Stimulated activated memory B cell treated with anti-CD40 and anti-IgM and Interleukin-4, amounts not matched to agents 10 μg/mL and 1 μg/mL and 100 μg/mL, for 72 hours (primary cell): ENCODE measurements at regions not wholly inside any gene's neighbourhood (a gene's known extent, or its start where the extent isn't known, plus 50 kb on each side); places are given as distances from the start of the nearest gene placed in this dataset.

Experiments
- ATAC-seq: fragments of 150-1000 bp; cut with Tn5 transposase; 2 replicates; pipeline ENCODE4 v1.10.0; 2021
- H3K27ac Mint-ChIP-seq: one replicate; pipeline ENCODE4 v1.8.0; 2022; ENCODE audit warnings: mild to moderate bottlenecking, mixed read lengths
- H3K27me3 Mint-ChIP-seq: one replicate; pipeline ENCODE4 v1.8.0; 2022; ENCODE audit warnings: mixed read lengths
- H3K36me3 Mint-ChIP-seq: one replicate; pipeline ENCODE4 v1.8.0; 2022; ENCODE audit warnings: mixed read lengths
- H3K4me1 Mint-ChIP-seq: one replicate; pipeline ENCODE4 v1.8.0; 2022; ENCODE audit warnings: mixed read lengths
- H3K4me3 Mint-ChIP-seq: one replicate; pipeline ENCODE4 v1.8.0; 2022; ENCODE audit warnings: mild to moderate bottlenecking, moderate library complexity, mixed read lengths
- H3K9me3 Mint-ChIP-seq: one replicate; pipeline ENCODE4 v1.8.0; 2022; ENCODE audit warnings: mixed read lengths

DNA sequence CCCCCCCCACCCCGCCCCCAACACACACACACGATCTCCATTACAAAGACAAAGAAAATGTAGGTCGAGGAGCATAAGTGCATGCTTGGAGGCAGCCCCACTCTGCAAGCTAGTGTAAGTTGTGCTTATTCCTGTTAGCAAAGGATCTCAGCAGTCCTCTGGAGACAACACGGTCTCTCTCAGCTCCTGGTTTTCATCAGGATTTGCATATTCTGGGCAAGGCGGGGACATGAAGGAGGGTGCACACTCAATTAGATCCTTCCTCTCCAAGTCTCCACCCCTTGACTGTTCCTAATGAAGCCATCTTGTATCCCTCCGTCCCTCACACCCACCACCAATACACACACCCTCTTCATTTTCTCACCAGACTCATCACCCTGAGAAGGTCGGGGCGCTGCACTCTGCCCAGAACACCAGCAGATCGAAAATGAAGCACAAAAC lies 63.8 kb downstream of the MRPL46 start:
- Mint-ChIP-seq H3K27me3 (peaks cover 19% of the 10 kb centered on the region), H3K36me3 (no peaks in the 10 kb centered on the region), H3K27ac (no peak overlapping the region), H3K4me1 (peaks cover 24% of the 10 kb centered on the region), H3K4me3 (no peak overlapping the region), H3K9me3 (no peaks in the 10 kb centered on the region)
- no peak for ATAC-seq

DNA sequence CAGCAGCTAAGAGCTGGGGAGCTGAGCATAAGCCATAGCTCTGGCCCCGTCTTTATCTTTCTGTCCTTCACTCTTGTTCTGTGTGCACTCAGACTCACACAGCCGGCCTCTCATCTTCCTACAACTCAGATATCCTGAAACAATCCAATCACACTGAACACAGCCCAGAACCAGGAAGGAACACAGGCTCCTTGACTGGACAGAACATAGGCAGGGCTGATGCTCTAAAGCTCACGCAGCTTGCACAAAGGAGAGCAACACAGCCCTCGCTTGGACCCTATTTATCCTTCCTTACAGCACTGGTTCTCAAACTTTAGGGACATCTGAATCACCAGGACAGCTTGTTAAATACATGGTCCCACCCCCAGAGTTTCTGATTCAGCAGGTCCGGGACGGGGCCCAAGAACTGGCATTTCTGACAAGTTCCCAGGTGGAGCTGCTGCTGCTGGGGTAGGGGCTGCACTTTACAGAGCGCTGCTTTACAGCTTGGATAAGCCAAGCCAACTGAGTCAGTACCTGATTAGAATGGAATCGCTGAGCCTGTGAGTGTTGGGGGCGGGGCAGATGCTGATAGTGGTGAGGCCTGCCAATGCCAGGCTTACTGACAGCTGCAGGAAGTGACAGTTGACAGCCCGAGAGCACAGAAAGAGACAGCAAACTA lies 65.1 kb downstream of the MRPL46 start:
- Mint-ChIP-seq H3K27me3 (peaks cover 19% of the 10 kb centered on the region), H3K9me3 (no peaks in the 10 kb centered on the region), H3K4me3 (no peak overlapping the region), H3K4me1 (peaks cover 24% of the 10 kb centered on the region), H3K36me3 (no peaks in the 10 kb centered on the region), H3K27ac (no peak overlapping the region)
- peak; percentile 44 for ATAC-seq

DNA sequence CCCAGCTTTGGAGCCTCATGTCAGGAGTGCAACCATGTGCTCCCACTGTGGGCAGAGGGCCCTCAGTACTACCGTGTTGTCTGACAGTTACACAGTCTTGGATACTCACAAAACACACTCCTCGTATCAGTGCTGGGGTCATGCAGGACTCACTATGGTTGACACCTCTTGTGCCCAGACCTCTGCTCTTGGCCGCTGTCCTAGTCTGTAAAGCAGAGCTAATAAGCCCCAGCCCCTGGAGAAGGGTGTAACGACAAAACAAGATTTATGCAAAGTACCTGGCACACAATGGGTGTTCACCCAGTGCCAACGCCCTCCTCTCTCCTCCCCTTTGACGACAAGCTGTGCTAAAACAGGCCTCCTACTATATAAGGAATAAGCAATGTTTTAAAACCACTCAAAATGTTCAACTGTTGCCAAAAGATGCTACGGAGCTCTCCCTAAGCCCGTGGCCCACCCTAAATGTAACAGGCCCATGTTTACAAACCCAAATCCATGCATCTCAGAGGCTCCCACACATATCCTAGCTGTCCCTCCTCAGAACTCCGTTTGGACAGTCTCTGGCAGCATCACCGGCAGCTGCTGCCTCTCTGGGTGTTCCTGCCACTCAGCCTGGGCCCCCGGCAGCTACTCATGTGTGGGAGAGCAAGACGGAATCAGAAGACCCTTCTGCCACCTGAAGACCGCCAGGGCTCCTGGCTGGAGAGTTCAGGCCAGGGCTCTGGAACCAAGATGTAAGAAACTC lies 65.8 kb downstream of the MRPL46 start:
- Mint-ChIP-seq H3K4me1 (peaks cover 24% of the 10 kb centered on the region), H3K4me3 (no peak overlapping the region)

DNA sequence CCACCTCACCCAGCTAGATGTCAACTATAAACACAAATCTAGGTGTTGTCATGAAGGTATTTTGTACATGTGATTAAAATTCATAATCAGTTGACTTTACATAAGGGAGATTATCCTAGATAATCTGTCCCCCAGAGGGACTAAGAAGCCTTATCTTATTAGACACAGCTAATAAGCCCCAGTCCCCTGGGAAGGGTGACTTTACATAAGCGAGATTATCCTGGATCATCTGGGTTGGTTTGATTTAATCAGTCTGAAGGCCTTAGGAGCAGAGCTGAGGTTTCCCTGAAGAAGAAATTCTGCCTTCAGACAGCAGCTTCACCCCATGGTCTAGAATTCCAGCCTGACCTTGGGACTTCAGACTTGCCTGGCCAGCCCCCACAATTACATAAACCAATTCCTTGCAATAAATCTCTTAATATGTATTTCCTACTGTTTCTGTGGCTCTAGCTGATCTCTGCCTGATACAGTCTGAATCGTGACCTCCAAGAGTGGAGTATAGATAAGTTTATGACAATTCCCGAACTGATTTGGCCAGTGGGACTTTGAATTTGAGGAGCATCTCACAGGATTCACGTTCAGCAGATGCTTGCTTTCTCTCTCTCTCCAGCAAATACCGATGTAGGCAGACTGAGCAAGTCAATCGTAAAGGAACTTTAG lies 66.5 kb downstream of the MRPL46 start:
- Mint-ChIP-seq H3K27ac (no peak overlapping the region), H3K4me1 (peaks cover 24% of the 10 kb centered on the region), H3K4me3 (no peak overlapping the region), H3K27me3 (peaks cover 29% of the 10 kb centered on the region), H3K36me3 (no peaks in the 10 kb centered on the region), H3K9me3 (no peaks in the 10 kb centered on the region)
- ATAC-seq = no peak

More for the DNA sequence above, 65.8 kb downstream of the MRPL46 start:
- Mint-ChIP-seq H3K27me3 (peaks cover 23% of the 10 kb centered on the region), H3K27ac (no peak overlapping the region), H3K9me3 (no peaks in the 10 kb centered on the region), H3K36me3 (no peaks in the 10 kb centered on the region)
- ATAC-seq = no peak

DNA sequence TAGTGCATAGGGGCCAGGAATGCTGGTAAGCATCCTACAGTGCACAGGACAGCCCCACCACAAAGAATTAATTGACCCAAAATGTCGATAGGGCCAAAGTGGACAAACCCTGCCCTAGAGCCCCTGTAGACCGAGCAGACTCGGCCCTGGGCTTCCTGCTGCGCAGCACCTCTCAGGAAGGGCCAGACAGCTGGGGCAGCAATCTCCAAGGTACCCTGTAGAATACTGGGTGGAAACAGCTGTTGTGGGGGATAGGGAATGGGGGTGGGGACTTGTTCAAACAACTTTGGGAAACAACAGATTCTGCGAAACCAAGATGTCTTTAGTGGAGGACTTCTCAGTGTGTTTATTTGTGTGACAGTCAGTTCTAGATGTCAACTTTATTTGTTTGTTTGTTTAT lies 67.1 kb downstream of the MRPL46 start:
- Mint-ChIP-seq H3K4me3 (no peak overlapping the region), H3K27ac (no peak overlapping the region), H3K27me3 (peaks cover 35% of the 10 kb centered on the region), H3K4me1 (peaks cover 24% of the 10 kb centered on the region), H3K9me3 (no peaks in the 10 kb centered on the region), H3K36me3 (no peaks in the 10 kb centered on the region)
- ATAC-seq = no peak

DNA sequence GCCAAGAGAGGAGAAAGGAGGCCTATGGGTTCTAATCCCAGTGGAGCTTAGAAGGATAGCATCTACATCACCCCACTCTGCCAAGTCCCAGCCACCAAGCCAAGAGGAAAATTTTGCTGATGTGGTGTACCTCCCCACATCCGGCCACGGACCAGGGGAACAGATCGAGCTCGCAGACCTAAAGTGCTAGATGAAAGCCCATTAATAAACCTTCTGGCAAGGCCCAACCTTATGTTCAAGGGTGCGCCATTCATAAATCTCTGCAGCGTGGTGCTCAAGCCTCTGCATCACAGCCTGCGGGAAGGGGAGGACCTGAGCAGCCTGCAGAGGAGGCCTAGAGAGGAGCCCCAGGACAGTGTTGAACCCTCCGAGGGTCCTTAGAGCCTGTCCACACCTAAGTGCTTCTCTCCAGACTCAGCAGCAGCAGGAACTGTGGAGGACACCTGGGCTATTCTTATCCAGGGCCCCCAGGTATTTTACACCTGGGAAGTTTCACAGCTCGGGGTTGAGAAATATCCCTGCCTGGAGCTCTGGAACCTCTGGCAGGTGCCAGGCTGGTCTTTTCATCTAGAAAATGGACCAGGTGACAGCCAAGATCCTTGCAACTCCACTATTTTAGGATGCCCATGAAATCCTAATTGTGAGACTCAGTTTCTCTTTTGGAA lies 68.0 kb downstream of the MRPL46 start:
- ATAC-seq = no peak
- Mint-ChIP-seq H3K4me3 (no peak overlapping the region), H3K4me1 (peaks cover 19% of the 10 kb centered on the region), H3K27me3 (peaks cover 32% of the 10 kb centered on the region), H3K27ac (no peak overlapping the region), H3K36me3 (no peaks in the 10 kb centered on the region), H3K9me3 (no peaks in the 10 kb centered on the region)

DNA sequence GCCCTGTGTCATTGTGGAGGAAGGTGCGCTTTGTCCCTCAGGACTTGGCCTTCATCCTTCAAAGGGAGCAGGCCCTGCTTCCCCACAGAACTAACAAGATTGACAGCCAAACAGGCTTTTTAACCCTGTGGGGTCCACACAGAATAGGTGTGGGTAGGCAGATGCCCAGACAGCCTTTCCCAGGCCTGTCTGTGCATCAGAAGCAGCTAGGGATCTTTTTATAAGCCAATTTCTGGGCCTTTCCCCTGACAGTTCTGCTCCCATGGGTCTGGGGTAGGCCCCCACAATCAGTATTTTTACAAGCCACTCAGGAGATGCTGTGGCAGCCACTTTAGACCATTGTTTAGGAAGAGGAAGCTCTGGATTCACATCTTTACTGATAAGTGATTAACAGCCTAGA lies 69.2 kb downstream of the MRPL46 start:
- H3K27me3 Mint-ChIP-seq = peaks cover 22% of the 10 kb centered on the region
- ATAC-seq = no peak
- H3K4me3 Mint-ChIP-seq = no peak overlapping the region
- H3K9me3 Mint-ChIP-seq = no peaks in the 10 kb centered on the region
- H3K36me3 Mint-ChIP-seq = no peaks in the 10 kb centered on the region
- H3K4me1 Mint-ChIP-seq = peaks cover 19% of the 10 kb centered on the region
- no peak overlapping the region for H3K27ac Mint-ChIP-seq

DNA sequence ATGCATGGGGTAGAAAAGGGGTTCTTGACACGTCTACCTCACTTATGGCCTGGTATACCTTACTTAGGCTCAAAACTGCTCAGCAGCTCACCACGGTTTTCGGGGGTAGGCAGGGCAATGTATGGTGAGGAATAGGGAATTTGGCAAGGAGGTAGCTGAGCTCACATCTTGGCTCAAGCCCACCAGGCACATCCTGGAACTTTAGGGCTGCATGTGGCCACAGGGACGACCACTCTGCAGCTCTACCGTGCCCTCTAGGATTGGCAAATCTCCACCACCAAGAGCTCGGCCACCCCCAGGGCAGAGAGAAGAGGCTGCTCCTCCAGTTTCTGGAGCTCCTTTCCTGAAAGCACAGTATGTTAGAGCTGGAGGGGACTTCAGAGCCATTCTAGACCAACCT lies 69.7 kb downstream of the MRPL46 start:
- H3K27ac Mint-ChIP-seq = no peak overlapping the region

DNA sequence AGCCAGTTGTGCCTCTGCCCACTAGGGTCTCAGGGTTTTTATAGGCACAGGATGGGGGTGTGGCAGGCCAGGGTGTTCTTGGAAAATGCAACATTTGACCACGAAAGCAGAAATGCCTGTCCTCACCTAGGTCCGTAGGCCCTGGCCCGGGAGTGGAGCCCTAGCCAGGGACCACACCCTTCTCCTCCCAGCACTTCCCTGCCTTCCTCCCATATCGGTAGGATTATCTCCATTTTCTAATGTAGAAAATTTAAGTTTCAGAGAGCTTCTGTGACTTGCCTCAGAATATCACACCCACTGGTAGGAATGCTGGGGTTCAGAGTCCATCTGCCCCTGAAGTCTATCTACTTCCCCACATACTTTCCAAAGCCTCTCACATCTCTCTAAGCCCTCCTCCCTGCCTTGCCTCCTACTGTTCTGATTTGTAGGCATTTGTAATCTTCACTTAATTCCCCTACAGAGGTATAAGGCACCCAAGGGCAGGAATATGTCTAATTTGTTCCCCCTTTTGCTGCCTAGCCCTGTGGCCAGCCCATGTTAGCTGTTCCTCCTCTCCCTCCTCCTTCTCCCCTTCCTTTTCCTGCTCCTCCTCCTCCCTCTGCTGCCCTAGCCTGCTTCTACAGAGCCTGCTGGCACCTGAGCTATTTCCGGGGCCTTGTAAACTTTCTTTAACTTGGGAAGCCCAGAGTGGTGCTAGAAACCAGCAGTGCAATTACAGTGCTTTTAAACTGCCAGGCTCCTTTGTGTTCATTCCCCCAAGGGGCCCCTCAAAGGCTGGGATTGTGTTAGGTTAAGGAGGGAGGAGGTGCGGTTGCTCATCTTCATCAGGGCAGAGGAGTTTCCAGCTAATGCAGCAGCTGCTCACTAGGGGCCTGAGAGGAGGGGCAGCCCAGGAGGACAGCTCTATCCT lies 71.1 kb downstream of the MRPL46 start:
- ATAC-seq = no peak
- H3K9me3 Mint-ChIP-seq = no peaks in the 10 kb centered on the region
- peaks cover 22% of the 10 kb centered on the region for H3K27me3 Mint-ChIP-seq
- no peaks in the 10 kb centered on the region for H3K36me3 Mint-ChIP-seq
- H3K4me3 Mint-ChIP-seq = no peak overlapping the region
- H3K27ac Mint-ChIP-seq = no peak overlapping the region
- H3K4me1 Mint-ChIP-seq = peaks cover under 1% of the 10 kb centered on the region

More for the DNA sequence above, 69.7 kb downstream of the MRPL46 start:
- no peaks in the 10 kb centered on the region for H3K36me3 Mint-ChIP-seq
- H3K4me3 Mint-ChIP-seq = no peak overlapping the region
- H3K4me1 Mint-ChIP-seq = peaks cover 15% of the 10 kb centered on the region
- H3K9me3 Mint-ChIP-seq = no peaks in the 10 kb centered on the region
- no peak for ATAC-seq
- H3K27me3 Mint-ChIP-seq = peaks cover 22% of the 10 kb centered on the region

DNA sequence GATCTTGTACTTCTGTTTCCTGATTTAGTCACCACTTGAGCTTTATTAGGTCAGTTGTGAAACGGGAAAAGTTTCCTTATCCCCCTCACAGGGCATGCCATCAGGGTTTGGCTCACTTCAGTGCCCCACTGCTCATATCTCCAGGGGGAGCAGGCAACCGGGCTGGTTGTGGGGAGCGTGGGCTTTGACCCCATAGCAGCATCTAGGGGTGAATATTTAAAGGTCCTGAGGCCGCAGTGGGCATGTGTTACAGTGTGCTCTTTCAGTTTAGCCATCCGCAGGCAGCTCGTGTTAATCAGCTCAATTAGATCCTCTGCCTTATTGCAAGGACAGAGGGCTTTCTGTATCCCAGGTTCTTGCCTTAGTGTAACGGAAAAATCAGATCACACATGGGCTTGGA lies 71.9 kb downstream of the MRPL46 start:
- H3K36me3 Mint-ChIP-seq = no peaks in the 10 kb centered on the region
- no peaks in the 10 kb centered on the region for H3K9me3 Mint-ChIP-seq
- H3K27me3 Mint-ChIP-seq = peaks cover 22% of the 10 kb centered on the region
- no peaks in the 10 kb centered on the region for H3K4me1 Mint-ChIP-seq
- no peak overlapping the region for H3K27ac Mint-ChIP-seq
- no peak overlapping the region for H3K4me3 Mint-ChIP-seq
- no peak for ATAC-seq

DNA sequence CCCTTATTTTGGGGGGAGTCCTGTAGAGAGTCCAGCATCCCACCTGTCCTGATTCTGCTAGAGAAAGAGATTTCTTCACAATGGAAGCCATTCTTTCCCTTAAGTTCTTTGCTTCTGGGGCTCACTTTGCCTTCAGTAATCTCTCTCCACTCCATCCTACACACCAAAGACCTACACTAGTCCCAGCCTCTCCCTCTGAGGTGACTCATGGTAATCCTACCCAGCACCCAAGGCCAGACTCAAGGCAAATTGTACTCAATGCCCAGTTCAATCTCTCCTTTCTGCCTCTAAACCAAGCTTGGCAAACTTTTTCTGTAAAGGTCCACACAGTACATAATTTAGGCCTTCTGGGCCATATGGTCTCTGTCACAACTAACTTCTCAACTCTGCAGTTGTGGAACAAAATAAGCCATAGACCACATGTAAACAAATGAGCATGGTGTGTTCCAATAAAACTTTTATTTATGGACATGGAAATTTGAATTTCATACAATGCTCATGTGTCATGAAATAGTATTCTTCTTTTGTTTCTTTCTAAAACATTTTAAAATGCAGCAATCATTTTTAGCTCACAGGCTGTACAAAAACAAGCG lies 72.5 kb downstream of the MRPL46 start:
- Mint-ChIP-seq H3K27me3 (peaks cover 22% of the 10 kb centered on the region), H3K9me3 (no peaks in the 10 kb centered on the region), H3K27ac (no peak overlapping the region), H3K36me3 (no peaks in the 10 kb centered on the region), H3K4me1 (no peaks in the 10 kb centered on the region), H3K4me3 (no peak overlapping the region)
- no peak for ATAC-seq

DNA sequence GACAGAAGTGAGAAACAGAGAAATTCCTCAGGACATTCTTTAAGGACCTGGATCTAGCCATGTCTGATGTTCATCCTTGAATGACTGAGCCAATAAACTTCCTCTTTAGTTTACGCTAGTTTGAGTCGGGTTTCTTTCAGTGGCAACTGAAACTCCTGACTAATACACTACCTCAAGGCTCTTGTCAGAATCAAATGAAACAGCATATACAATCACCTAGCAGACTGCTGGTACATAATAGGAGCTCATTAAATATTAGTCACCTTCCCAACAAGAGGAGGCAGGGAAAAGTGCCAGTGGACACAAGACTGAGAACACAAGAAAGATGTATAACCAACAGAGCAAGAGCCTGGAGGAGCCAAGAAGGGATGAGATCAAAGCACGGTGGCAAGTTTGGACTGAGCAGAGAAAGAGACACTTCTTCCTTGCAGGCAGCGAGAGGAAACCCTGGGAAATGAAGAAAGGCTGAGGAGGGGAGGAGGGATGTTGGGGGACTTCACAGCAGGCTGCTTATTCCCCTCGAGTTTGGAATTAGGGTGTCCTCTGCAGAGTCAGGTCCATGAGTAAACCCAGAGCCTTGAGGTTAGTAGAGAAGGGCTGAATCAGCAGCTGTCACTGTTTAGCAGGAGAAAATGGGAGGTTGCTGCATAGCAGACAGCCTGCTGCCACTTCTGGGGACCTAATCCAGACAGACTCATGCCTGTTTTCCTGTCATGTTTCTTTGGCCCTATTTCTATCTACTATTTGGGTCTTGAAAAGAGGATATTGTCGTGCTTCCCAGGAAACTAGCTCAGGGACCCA lies 73.3 kb downstream of the MRPL46 start:
- Mint-ChIP-seq H3K4me1 (no peaks in the 10 kb centered on the region), H3K27ac (no peak overlapping the region), H3K4me3 (no peak overlapping the region), H3K27me3 (peaks cover 22% of the 10 kb centered on the region), H3K36me3 (no peaks in the 10 kb centered on the region), H3K9me3 (no peaks in the 10 kb centered on the region)
- peak; percentile 42 for ATAC-seq

DNA sequence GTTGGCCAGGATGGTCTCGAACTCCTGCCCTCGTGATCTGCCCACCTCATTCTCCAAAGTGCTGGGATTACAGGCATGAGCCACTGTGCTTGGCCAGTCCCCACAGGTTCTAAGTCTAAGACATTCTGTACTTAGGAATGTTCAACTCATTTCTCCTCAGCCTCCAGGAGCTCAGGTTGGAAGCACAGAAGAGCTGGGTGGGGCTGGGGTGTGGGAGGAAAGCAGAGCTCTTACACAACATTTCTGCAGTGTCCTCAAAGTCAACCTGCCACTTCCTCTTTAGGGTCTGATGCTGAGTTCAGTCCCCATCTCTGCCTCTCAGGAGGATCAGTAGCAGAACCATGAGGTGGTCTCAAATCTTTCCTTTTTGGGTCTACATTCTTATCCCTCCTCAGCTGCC lies 75.5 kb downstream of the MRPL46 start:
- Mint-ChIP-seq H3K9me3 (no peaks in the 10 kb centered on the region), H3K4me1 (no peaks in the 10 kb centered on the region), H3K27ac (no peak overlapping the region), H3K27me3 (peaks cover 21% of the 10 kb centered on the region), H3K36me3 (no peaks in the 10 kb centered on the region), H3K4me3 (no peak overlapping the region)
- ATAC-seq = no peak

DNA sequence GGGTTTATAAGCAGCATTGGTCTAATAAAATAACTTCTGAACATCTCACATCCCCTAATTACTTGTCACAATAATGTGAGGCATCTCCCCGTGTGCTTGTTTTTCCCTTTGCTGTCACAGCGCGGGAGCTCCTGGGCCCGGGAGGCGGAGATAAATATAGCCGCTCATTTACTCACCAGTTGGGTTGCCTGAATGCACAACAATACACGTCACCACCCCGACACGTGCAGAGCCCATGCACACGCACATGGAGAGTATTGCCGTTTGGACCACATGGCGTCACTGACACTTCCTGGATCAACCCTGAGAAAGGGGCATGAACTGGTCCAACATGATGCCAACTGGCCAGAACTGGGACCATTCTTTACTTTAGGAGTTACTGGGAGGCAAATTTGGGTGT lies 76.2 kb downstream of the MRPL46 start:
- peaks cover 14% of the 10 kb centered on the region for H3K27me3 Mint-ChIP-seq

More for the DNA sequence above, 76.2 kb downstream of the MRPL46 start:
- H3K4me1 Mint-ChIP-seq = no peaks in the 10 kb centered on the region
- no peak for ATAC-seq
- H3K4me3 Mint-ChIP-seq = no peak overlapping the region
- no peaks in the 10 kb centered on the region for H3K9me3 Mint-ChIP-seq
- no peaks in the 10 kb centered on the region for H3K36me3 Mint-ChIP-seq
- no peak overlapping the region for H3K27ac Mint-ChIP-seq
